Central memory CD4-positive, alpha-beta T cell (primary cell): ENCODE measurements at regions not wholly inside any gene's neighbourhood (a gene's known extent, or its start where the extent isn't known, plus 50 kb on each side); places are given as distances from the start of the nearest gene placed in this dataset.
"Not testable (repeated sequence)": the region's sequence is repeated elsewhere in the genome, so short reads cannot be mapped to it uniquely, and the experiment has no call there.

Source experiments
- DNase-seq: peaks from one replicate; pipeline ENCODE4 v3.0.0; 2022

DNA sequence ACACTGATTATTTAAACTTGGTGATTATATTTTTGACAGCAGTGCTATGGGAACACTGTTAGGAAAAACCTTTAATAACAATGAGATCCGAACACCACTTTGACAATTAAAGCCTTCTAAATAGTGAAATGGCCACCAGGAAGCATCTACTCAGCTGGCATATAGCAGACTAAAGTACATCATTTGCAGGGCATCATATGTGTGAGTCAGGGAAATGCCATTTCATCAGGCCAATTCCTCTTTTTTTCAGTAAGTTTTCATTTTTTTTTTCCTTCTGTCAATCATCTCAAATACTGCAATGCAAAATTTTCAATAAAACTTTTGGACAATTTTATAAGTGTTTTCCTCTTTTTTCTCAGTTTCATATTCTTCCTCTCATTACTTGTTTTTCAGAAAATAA is 521.4 kb upstream of the SEMA3D start:
- no peak for DNase-seq

DNA sequence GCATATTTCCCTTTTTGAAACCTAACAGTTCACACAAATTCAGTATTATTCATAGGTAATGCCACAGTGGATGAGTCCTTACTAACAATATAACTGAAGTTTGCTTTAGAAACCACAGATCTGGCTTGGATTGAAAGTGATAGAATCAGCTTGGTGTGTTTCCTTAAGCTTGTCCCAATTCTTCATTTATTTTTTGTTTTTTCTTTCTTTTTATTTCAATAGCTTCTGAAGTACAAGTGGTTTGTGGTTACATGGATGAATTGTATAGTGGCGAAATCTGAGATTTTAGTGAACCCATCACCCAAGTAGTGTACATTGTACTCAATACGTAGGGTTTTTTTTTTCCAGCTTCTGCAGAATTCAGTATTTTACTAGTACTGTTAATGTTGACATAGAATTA is 518.2 kb upstream of the SEMA3D start:
- no peak for DNase-seq

DNA sequence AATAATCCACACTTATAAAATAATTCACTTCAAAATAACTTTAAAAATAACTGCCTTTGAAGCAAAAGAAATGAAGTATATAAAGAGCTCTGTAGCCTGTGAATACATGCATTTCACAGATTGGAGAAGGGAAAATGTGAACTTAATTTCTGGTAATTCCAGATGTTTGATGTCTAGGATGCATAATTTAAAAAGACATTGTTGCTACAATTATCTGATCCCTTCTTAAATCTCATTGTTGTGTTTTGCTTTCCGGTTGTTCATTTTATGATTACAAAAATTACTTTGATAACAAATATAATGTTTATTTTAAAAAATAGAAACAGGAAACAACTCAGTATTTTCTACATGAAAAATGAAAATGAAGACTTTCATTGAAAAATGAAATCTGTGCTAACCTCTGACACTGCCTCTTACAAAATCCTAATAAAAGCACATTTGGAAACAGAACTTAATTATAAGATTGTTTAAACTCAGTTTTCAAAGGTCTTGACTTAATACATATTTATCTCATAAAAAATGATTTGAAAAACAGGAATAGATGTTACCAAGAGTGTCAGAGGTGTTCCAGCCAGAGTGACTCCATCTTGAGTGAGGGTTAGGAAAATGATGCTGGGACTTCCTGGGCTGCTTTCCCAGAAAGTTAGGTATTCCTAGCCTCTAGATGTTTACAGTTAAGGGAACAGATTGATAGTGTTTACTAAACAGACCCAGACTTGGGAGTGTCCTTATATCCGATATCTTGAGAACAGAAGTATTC is 516.6 kb upstream of the SEMA3D start:
- no peak for DNase-seq

DNA sequence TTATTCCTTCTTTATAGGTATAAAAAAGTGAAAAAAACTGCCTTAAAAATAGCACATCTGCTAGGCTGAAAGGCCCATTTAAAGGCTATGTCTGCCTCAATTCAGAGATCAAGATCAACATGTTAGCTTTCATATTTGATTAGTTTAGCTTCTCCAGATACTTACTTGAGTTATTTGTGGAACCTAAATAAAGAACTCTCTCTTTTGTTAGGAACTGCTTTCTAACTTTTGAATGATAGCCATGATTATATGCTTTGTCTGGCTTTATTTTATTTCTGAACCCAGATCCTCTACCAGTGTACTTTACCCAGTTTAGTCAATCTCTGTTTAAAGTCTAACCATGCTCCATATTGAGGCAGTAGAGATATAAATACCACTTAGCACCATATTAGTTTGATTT is 515.5 kb upstream of the SEMA3D start:
- DNase-seq = no peak

DNA sequence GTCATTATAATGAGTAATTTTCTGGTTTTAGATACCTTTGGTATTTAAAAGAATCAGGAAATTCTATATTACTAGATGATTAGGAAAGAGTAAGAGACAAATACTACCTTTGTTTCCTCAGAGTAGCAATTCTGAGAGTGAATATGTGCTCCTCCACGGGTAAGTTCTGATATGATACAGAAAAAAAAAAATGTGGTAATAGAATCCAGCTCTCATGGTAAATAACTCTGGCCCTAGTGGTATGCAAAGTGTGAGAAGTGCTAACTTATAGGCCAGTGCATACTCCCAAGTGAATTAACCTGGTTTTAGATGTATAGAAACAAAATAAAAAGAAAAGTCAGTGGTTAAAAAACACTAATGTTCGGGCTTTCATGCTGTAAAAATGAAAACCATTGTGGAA is 512.6 kb upstream of the SEMA3D start:
- DNase-seq = no peak

DNA sequence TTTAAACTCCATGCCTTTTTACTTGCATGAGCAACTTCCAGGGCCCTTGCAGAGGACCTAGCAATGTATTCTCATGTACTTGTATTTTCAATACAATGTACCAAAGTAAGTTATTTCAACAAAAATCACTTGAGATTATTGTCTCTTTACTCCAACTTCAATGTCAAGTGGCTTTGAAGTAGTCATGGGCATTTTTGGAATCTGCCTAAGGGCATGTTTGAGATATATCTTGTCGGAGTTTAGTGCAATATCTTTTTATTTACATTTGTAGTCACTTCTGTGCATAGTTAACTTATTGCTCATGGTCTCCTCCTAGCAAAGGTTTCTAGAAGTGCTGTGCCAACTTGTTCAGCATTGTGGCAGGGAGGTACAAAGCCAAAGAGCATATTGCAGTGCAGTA is 508.7 kb upstream of the SEMA3D start:
- no peak for DNase-seq

DNA sequence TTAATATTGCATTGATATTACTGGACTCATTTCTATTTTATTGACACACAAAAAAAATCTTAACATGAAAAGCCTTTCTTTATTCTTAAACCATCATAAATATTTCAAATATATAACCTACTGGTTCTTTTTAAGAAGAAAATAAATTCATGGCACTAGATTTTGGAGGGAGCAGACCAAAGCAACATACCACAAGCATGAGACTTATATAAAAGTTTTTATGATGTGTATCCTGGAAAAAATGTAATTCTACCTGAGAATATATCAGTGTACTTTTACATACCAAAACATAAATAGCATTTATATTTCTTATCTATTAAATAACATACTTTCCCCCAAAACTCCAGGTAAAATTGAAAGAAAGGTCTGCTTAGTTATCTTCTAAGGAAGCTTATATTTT is 508.2 kb upstream of the SEMA3D start:
- no peak for DNase-seq

DNA sequence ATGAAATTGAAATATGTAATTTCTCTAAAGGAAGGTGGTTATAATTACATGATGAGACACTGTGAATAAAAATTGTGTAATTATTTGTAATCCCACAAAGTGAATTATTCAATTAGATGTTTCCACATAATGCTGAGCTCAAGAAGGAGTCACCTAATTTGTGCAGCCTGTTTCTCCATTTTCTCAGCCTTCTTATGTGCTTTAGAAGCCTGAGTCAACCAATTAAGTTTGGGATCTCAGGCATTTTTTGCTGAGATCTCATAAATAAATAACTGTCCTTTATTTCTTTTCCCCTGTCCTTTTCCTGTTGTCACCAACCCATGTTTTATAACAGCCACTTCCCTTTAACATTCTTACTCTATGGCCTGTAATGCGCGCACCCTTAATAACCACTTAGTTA is 506.5 kb upstream of the SEMA3D start:
- no peak for DNase-seq

DNA sequence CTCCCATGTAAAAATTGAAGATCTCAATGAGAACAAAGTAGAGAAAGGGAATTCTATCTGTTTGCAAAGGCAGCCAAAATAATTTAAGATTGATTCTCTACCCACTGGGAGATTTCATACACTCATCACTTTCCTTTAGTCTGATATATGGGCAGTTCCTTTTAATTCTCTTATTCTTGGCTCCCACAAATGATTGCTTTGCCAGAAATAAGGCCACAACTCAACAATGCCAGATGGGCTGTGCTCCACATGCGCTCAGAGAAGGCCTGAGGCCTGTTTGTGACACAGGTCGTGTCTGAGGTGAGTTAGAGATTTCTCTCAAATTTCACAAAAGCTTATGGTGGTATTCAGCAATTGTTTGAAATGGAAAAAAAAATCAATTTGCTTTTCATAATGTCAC is 501.9 kb upstream of the SEMA3D start:
- DNase-seq = no peak

DNA sequence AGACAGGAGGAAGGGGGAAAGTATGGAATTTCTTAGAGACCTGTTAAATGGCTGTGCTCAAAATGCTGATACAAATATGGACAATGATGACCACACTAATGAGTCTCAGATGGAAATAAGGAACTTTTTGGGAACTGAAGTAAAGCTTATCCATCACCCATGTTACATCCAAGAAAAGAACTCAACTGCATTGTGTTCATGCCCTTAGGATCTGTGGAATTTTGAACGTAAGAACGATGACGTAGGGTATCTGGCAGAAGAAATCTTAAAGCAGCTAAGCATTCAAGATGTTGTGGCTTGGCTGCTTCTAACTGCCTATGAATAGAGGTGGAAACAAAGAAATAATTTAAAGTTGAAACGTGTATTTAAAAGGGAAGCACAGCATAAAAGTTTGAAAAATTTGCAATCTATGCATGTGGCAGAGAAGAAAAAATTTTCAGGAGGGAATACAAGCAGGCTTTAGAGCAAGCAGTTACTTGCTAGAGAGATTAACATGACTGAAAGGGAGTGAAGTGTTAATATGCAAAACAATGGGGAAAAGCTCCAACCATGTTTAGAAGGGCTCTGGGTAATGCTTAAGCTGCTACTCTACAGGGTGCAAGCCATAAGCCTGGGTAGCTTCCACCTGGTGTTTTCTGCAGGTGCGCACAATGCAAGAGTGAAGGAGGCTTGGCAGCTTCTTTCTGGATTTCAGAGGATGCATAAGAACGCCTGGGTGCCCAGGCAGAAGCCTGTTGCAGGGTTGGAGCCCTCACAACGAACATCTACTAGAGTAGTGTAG is 499.7 kb upstream of the SEMA3D start:
- DNase-seq = no peak

DNA sequence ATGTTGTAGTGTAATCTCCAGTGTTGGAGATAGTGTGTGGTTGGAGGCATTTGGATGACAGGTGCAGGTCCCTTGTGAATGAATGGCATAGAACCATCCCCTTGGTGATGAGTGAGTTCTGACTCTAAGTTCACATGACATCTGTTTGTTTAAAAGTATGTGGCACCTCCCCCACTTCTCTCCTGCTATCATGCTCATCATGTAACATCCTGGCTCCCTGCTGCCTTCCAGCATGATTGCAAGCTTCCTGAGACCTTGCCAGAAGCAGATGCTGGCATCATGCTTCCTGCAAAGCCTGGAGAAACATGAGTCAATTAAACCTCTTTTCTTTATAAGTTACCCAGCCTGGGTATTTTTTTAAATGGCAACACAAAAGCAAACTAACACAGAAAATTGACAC is 499.0 kb upstream of the SEMA3D start:
- DNase-seq = no peak

DNA sequence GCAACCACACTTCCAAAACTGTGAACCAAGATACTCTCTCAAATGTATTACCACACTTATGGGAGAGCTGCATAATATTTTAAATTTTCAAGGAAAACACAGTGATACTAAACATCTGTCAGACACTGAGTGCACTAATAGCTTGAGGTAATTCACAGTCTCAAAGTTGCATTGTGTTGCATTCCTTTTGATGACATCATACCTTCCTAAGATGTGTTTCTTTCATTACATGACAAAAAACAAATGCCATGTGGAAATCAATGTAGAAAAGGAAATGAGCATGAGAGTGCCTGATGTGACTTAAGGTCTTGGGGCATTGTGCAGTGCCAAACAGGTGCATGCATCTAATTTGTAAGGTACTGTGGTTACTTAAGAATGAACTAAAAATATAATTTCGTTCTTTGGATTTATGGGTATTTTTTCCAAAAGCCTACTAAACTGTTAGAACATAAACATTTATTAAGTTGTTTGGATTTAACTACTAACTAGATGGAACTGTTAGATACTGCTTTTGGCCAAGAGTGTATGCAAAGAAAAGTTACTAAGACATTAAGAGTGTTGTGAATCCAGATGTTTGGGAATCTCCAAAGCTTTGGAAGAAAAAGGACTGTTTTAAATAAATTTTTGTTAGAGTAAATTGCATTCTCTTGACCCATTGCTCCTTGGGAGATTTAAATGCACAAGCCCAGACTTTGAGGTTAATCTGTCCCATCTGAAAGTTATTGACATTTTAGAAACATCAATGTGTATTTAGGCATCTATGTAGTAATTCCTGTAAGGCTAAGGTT is 496.2 kb upstream of the SEMA3D start:
- no peak for DNase-seq

DNA sequence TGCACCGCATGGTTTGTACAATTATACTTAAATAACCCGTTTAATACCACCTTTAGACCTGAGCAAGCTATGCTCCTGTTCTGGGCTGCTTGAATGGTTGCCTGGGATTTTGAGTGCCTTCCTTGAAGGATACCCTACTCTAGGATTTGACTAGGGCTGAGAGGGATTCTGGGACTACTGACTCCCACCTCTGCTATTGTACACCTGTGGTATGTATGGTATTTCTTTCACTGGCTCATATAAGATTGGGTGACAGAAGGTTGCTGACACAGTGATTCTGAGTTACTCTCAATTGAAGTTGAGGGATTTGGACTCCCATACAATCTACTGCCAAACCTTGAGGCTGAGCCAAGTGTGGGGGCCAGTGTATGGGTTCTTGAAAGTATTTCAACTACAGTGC is 494.4 kb upstream of the SEMA3D start:
- no peak for DNase-seq

DNA sequence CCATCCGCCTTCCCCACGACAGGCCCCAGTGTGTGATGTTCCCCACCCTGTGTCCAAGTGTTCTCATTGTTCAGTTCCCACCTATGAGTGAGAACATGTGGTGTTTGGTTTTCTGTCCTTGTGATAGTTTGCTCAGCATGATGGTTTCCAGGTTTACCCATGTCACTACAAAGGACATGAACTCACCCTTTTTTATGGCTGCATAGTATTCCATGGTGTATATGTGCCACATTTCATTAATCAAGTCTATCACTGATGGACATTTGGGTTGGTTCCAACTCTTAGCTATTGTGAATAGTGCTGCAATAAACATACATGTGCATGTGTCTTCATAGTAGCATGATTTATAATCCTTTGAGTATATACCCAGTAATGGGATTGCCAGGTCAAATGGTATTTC is 488.2 kb upstream of the SEMA3D start:
- DNase-seq = not testable (repeated sequence)

DNA sequence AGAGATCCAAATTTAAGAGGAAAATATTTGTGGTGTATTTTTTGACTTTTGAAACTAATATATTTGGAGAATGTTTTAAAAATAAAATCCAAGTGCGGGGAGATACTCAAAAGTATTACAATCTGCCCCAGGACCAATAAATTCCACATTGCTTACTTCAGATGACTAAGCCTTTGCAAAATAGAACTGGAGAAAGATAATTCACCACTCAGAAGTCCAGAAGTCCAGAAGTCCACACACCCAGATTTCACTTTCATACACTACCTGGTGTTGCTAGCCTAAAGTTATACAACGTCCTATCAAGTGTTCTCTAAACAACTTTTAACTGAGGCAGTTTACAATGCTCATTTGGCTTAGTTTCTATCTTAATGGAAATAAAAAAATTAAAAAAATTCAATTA is 487.0 kb upstream of the SEMA3D start:
- DNase-seq = no peak

DNA sequence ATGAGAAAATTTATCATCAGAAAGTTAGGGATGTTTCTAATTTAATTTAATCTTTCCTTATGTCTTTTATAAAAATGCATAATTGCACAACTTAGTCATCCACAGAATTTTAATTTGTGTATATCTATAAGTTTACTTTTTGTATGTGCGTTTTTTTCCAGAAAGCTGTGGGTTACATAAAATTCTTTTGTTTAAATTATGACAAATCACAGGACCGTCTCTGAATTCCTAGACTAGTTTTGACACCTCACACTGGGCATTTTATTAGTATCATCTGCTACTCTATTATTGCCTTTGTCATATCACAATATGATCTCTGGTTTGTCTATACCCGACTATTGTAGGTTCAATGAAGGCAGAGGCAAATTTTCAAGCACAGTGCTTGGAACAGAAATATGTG is 482.4 kb upstream of the SEMA3D start:
- no peak for DNase-seq

DNA sequence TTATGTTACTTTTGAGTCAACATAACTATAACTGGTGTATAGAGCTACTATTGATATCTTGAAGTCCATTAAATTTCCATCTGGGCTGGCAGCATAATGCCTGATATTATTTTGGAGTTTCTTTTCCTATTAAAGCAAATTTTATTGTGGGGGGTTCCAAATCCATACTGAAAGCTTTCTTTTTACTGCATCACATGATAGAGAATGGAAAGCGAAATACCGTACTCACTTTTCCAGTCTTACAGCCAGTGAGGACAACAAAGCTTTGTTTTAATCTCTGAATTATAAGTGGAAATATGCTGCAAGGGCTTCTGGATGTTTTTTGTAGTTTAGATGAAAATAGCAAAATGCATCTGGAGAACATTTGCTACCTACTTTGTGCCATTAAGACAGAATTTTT is 477.5 kb upstream of the SEMA3D start:
- no peak for DNase-seq

DNA sequence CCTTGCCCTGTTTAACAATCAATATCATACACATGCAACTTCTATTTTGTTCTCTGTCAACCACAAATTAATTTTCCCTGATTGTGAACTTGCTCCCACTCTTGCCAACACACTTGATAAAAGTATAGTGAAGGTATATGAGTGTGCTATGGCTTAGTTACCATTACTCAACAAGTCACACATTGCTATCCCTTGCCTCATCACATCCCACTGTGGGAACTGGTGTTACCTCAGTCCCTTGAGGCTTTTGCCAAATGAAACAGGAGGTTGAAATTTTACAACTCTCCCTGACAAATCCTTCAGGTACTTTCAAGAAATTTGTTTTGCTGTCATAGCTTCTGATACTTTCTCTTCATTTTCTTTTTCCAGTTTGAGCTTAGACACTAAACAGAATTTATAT is 472.5 kb upstream of the SEMA3D start:
- no peak for DNase-seq

DNA sequence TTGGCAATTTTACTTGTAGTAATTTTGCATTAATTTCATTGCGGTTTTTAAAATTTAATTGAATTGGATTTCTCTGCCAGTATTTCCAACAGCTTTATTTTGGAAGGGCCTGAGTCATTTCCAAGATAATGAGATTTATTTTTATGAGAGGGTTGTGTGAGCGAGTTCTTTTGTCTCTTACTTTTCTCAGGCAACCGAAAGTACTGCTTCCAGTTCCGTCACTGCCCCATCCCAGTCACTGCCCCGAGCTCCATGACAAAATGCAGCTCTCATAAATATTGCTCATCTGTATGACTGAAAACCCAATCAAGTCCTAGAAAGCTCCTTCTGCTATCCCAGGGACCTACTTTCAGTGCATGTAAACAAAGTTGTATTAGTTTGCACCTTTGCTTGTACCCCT is 468.4 kb upstream of the SEMA3D start:
- no peak for DNase-seq

DNA sequence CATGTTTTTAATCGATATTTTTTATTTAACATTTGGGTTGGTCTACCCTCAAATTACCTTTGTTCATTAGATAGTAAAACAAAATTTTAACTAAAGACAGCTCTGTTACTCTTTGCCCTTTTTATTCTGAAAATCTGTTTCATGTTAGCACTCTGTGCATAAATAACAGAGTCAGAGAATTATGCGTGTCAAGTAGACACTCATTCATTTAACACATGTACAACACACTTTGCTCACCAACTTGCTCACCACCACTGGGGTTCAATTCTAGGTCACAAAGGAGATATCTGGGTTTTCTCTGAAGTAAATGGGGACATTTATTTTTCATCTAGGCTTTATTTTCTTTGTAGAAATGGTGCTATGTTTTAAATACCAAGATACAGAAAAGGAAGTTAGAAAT is 457.4 kb upstream of the SEMA3D start:
- DNase-seq = no peak

DNA sequence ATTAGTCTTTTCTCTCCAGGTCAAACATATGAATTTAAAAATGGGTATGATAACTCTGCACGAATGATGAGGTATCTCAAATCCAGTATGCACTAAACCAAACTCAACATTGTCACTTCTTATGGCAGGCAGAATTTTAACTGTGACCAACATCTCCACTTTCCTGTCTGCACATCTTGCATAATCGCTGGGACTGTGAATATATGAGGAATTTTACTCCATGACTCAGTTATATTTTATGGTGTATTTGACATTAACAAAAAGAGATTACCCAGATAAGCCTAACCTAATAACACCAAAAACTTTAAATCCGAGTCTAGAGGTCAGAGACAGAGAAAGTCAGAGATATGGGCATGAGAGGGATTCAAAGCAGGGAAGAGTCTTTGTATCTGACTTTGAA is 454.5 kb upstream of the SEMA3D start:
- DNase-seq = no peak

DNA sequence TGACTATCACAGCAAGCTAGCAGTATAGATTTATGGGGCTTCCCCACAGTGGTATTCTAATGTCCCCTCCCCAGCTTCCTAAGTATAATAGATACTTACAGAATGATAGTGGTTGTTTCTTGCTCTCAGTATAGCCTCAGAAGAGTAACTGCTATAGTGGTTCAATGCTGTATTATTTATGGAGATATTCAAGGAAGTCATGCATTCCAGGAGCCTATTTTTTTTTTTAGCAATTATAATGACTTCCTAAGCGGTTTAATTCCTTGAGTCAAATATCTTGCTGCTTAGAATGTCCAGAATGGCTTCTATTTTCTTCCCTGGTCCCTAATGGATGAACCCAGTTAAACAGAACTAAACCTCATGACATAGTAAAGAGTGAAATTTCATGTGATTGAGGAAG is 451.5 kb upstream of the SEMA3D start:
- DNase-seq = no peak

DNA sequence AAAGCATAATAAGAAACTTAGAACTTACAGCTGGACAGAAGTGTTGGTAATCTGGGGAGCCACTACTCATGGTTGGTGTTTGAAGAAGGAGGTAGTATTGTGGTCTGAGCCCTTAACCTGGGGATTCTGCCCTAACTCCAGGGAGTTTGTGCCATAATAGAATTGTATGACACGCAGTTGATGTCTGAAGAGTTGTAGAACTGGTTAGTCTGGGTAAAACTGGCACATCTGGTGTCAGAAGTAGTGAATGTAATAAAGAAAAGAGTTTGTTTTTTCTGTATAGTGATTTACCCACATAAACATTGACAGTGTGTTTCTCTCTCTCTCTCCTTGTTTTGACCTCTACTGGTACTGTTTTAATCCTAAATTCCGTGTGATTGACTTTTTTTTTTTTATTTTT is 448.1 kb upstream of the SEMA3D start:
- DNase-seq = no peak
